HL-60 (cell line): ENCODE measurements at regions not wholly inside any gene's neighbourhood (a gene's known extent, or its start where the extent isn't known, plus 50 kb on each side); places are given as distances from the start of the nearest gene placed in this dataset.

ENCODE experiments used
- CTCF ChIP-seq: IDR thresholded peaks from one replicate; pipeline ENCODE4 v1.5.1; 2011; ENCODE audit warnings: low read length, control low read depth, inconsistent platforms; ENCODE audit not compliant: insufficient read depth
- POLR2AphosphoS5 ChIP-seq: IDR thresholded peaks from 2 replicates; pipeline ENCODE4 v1.6.1; 2012; ENCODE audit warnings: low read depth
- SPI1 ChIP-seq: IDR thresholded peaks from 2 replicates; pipeline ENCODE4 v1.6.1; 2012; ENCODE audit warnings: low read depth, mild to moderate bottlenecking, borderline replicate concordance
- TF ChIP-seq, protein P1 (sequence below): IDR thresholded peaks from 2 replicates; pipeline ENCODE4 v1.6.1; 2012; ENCODE audit warnings: low read depth; ENCODE audit not compliant: insufficient replicate concordance

GRCh38 chr3:67093305-67093704 is 95.2 kb downstream of the KBTBD8 start:
- no peak for TF ChIP-seq CTCF
- no peak for TF ChIP-seq POLR2AphosphoS5
- TF ChIP-seq, protein P1, sequence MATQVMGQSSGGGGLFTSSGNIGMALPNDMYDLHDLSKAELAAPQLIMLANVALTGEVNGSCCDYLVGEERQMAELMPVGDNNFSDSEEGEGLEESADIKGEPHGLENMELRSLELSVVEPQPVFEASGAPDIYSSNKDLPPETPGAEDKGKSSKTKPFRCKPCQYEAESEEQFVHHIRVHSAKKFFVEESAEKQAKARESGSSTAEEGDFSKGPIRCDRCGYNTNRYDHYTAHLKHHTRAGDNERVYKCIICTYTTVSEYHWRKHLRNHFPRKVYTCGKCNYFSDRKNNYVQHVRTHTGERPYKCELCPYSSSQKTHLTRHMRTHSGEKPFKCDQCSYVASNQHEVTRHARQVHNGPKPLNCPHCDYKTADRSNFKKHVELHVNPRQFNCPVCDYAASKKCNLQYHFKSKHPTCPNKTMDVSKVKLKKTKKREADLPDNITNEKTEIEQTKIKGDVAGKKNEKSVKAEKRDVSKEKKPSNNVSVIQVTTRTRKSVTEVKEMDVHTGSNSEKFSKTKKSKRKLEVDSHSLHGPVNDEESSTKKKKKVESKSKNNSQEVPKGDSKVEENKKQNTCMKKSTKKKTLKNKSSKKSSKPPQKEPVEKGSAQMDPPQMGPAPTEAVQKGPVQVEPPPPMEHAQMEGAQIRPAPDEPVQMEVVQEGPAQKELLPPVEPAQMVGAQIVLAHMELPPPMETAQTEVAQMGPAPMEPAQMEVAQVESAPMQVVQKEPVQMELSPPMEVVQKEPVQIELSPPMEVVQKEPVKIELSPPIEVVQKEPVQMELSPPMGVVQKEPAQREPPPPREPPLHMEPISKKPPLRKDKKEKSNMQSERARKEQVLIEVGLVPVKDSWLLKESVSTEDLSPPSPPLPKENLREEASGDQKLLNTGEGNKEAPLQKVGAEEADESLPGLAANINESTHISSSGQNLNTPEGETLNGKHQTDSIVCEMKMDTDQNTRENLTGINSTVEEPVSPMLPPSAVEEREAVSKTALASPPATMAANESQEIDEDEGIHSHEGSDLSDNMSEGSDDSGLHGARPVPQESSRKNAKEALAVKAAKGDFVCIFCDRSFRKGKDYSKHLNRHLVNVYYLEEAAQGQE: no peak
- TF ChIP-seq SPI1: no peak
